Neural progenitor cell (in vitro differentiated cells): ENCODE measurements at regions not wholly inside any gene's neighbourhood (a gene's known extent, or its start where the extent isn't known, plus 50 kb on each side); places are given as distances from the start of the nearest gene placed in this dataset.

Experiments used
- EZH2phosphoT487 ChIP-seq: fragments of 200-600 bp; sonication (generic); IDR thresholded peaks from 2 replicates; pipeline ENCODE4 v1.6.1; 2017; ENCODE audit warnings: antibody characterized with exemption
- TF ChIP-seq, protein P1 (sequence below): fragments of 200-600 bp; sonication (generic); IDR thresholded peaks from 2 replicates; pipeline ENCODE4 v1.5.1; 2017; ENCODE audit warnings: antibody characterized with exemption, mild to moderate bottlenecking

DNA sequence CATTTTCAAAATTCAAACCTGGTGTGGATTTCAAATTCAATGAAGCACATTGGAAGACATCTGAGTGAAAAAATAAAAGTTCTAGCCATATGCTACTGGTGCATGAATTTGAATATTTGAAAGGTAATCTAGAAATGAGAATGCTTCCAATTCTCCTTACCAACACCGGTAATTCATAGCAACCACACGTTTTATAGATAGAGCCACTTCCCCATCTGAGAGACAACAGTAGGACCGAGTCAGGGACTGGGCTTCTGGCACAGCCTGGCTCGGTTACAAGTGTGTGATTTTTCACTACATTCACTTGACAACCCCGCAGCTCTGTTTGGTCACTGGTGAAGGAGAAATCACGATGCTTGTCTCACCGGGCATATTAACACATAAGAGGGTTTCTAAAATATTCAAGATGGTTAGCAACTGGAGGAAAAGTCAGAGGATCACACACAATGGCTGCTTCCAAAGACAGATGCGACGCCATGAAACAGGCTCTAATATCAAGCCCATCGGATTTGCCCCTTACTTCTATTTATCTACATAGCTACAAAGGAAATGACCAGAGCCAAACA lies 86.5 kb upstream of the FOXN3 start:
- TF ChIP-seq, protein P1, sequence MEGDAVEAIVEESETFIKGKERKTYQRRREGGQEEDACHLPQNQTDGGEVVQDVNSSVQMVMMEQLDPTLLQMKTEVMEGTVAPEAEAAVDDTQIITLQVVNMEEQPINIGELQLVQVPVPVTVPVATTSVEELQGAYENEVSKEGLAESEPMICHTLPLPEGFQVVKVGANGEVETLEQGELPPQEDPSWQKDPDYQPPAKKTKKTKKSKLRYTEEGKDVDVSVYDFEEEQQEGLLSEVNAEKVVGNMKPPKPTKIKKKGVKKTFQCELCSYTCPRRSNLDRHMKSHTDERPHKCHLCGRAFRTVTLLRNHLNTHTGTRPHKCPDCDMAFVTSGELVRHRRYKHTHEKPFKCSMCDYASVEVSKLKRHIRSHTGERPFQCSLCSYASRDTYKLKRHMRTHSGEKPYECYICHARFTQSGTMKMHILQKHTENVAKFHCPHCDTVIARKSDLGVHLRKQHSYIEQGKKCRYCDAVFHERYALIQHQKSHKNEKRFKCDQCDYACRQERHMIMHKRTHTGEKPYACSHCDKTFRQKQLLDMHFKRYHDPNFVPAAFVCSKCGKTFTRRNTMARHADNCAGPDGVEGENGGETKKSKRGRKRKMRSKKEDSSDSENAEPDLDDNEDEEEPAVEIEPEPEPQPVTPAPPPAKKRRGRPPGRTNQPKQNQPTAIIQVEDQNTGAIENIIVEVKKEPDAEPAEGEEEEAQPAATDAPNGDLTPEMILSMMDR, result no peak
- no peak for TF ChIP-seq EZH2phosphoT487
